ENCODE measurements at regions not wholly inside any gene's neighbourhood (a gene's known extent, or its start where the extent isn't known, plus 50 kb on each side); places are given as distances from the start of the nearest gene placed in this dataset.

DNA sequence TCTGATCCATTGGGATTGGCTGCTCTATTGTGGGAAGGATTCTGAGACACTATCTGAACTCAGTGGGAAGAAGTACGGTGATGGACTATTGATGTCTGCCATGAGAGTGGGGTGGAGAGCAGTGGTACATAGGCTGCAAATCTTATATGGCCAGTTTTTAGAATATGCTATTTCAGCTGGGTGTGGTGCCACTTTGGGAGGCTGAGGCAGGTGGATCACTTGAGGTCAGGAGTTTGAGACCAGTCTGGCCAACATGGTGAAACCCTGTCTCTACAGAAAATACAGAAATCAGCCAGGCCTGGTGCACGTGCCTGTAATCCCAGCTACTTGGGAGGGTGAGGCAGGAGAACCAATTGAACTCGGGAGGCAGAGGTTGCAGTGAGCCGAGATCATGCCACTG lies 505.9 kb downstream of the MED13L start:
- H4K12ac ChIP-seq (ENCODE audit: low read depth, low read length) = no peak overlapping the region
- H3K79me1 ChIP-seq (ENCODE audit: low read length) = no peaks in the 10 kb centered on the region
- no peak overlapping the region for H2BK12ac ChIP-seq (ENCODE audit: low read length)
- H2AK5ac ChIP-seq (ENCODE audit: low read length) = no peak overlapping the region
- H3K4ac ChIP-seq (ENCODE audit: low read depth, low read length) = no peak overlapping the region
- H4K91ac ChIP-seq (ENCODE audit: low read depth, low read length) = no peak overlapping the region
- H3K18ac ChIP-seq (ENCODE audit: low read length) = no peak overlapping the region
- H2BK5ac ChIP-seq (ENCODE audit: low read depth, low read length, poor library complexity) = no peak overlapping the region
- no CpG with 5 or more reads among the region's 4 CpGs for WGBS (ENCODE audit: extremely low coverage, insufficient coverage, insufficient read length)
- no peak overlapping the region for H3K4me2 ChIP-seq (ENCODE audit: low read length)
- H3K14ac ChIP-seq (ENCODE audit: low read length) = no peak overlapping the region
- no peak overlapping the region for H2AFZ ChIP-seq (ENCODE audit: insufficient read depth, low read length, poor library complexity)
- peaks cover 0 to 3% of the 10 kb centered on the region in 2 experiments for H3K4me1 ChIP-seq (ENCODE audit: control insufficient read depth in 1 of 2, insufficient read depth in 2 of 2, low read length in 2 of 2)
- H3K79me2 ChIP-seq (ENCODE audit: control insufficient read depth, insufficient read depth, low read length, poor library complexity) = no peaks in the 10 kb centered on the region
- H3K4me3 ChIP-seq (ENCODE audit: low read depth, low read length) = no peak overlapping the region
- no peak overlapping the region for H2BK120ac ChIP-seq (ENCODE audit: insufficient read depth, low read length, poor library complexity)
- DNase-seq = no peak
- no peak overlapping the region for H4K8ac ChIP-seq (ENCODE audit: low read depth, low read length)
- H3K36me3 ChIP-seq (ENCODE audit: control insufficient read depth in 1 of 2, insufficient read depth in 2 of 2, low read length in 2 of 2) = no peaks in the 10 kb centered on the region
- H3K23ac ChIP-seq (ENCODE audit: low read length) = no peak overlapping the region
- H3K9me3 ChIP-seq (ENCODE audit: insufficient read depth, low read depth, low read length) = no peaks in the 10 kb centered on the region
- H3K27me3 ChIP-seq (ENCODE audit: insufficient read depth, low read length) = no peaks in the 10 kb centered on the region
- H3K27ac ChIP-seq (ENCODE audit: low read depth, low read length) = no peak overlapping the region
- no peak overlapping the region for H3K9ac ChIP-seq (ENCODE audit: low read length)

GRCh38 chr12:115771065-115771464 lies 506.4 kb downstream of the MED13L start:
- Histone ChIP-seq H2BK5ac (ENCODE audit: low read depth, low read length, poor library complexity) (no peak overlapping the region), H2BK120ac (ENCODE audit: insufficient read depth, low read length, poor library complexity) (no peak overlapping the region), H3K4me2 (ENCODE audit: low read length) (no peak overlapping the region), H4K12ac (ENCODE audit: low read depth, low read length) (no peak overlapping the region), H3K9ac (ENCODE audit: low read length) (no peak overlapping the region), H3K27me3 (ENCODE audit: insufficient read depth, low read length) (no peaks in the 10 kb centered on the region), H3K4me1 (ENCODE audit: control insufficient read depth in 1 of 2, insufficient read depth in 2 of 2, low read length in 2 of 2) (peaks cover 0 to 3% of the 10 kb centered on the region in 2 experiments), H3K18ac (ENCODE audit: low read length) (no peak overlapping the region), H3K9me3 (ENCODE audit: insufficient read depth, low read depth, low read length) (no peaks in the 10 kb centered on the region), H3K23ac (ENCODE audit: low read length) (no peak overlapping the region), H3K79me2 (ENCODE audit: control insufficient read depth, insufficient read depth, low read length, poor library complexity) (no peaks in the 10 kb centered on the region), H2AFZ (ENCODE audit: insufficient read depth, low read length, poor library complexity) (no peak overlapping the region), H3K79me1 (ENCODE audit: low read length) (no peaks in the 10 kb centered on the region), H3K4ac (ENCODE audit: low read depth, low read length) (no peak overlapping the region), H3K36me3 (ENCODE audit: control insufficient read depth in 1 of 2, insufficient read depth in 2 of 2, low read length in 2 of 2) (no peaks in the 10 kb centered on the region), H4K91ac (ENCODE audit: low read depth, low read length) (no peak overlapping the region), H4K8ac (ENCODE audit: low read depth, low read length) (no peak overlapping the region), H3K4me3 (ENCODE audit: low read depth, low read length) (no peak overlapping the region), H2AK5ac (ENCODE audit: low read length) (no peak overlapping the region), H2BK12ac (ENCODE audit: low read length) (no peak overlapping the region), H3K14ac (ENCODE audit: low read length) (no peak overlapping the region), H3K27ac (ENCODE audit: low read depth, low read length) (no peak overlapping the region)
- DNase-seq = no peak
- WGBS (ENCODE audit: extremely low coverage, insufficient coverage, insufficient read length) = no CpG with 5 or more reads among the region's 2 CpGs

DNA sequence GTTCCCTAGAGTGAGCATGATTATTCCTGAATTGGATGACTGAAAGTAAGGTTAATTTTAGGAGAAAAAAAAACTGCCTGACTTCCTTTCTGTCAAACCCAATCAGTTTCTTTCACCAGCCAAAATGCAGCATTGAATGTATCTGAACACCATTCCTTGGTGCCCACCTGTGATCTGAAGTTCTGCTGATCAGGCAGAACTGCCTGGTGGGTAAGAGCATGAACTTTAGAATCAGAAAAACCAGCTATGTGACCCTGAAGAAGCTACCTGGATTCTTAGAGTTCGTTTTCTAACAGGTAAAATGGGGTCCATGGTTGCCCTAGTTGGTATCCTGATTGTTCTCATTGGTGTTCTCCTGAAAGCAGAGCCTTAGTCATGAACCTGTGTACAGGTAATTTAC lies 506.9 kb downstream of the MED13L start:
- H2AK5ac ChIP-seq (ENCODE audit: low read length) = no peak overlapping the region
- H3K9me3 ChIP-seq (ENCODE audit: insufficient read depth, low read depth, low read length) = no peaks in the 10 kb centered on the region
- H2BK5ac ChIP-seq (ENCODE audit: low read depth, low read length, poor library complexity) = no peak overlapping the region
- WGBS (ENCODE audit: extremely low coverage, insufficient coverage, insufficient read length) = no CpG with 5 or more reads among the region's 1 CpG
- H3K4ac ChIP-seq (ENCODE audit: low read depth, low read length) = no peak overlapping the region
- no peak overlapping the region for H3K27ac ChIP-seq (ENCODE audit: low read depth, low read length)
- H3K4me2 ChIP-seq (ENCODE audit: low read length) = no peak overlapping the region
- no peaks in the 10 kb centered on the region for H3K36me3 ChIP-seq (ENCODE audit: control insufficient read depth in 1 of 2, insufficient read depth in 2 of 2, low read length in 2 of 2)
- no peak for DNase-seq
- H4K8ac ChIP-seq (ENCODE audit: low read depth, low read length) = no peak overlapping the region
- no peak overlapping the region for H3K23ac ChIP-seq (ENCODE audit: low read length)
- no peak overlapping the region for H2BK120ac ChIP-seq (ENCODE audit: insufficient read depth, low read length, poor library complexity)
- H3K79me1 ChIP-seq (ENCODE audit: low read length) = no peaks in the 10 kb centered on the region
- H2AFZ ChIP-seq (ENCODE audit: insufficient read depth, low read length, poor library complexity) = no peak overlapping the region
- no peak overlapping the region for H4K91ac ChIP-seq (ENCODE audit: low read depth, low read length)
- no peak overlapping the region for H3K18ac ChIP-seq (ENCODE audit: low read length)
- no peaks in the 10 kb centered on the region for H3K27me3 ChIP-seq (ENCODE audit: insufficient read depth, low read length)
- no peak overlapping the region for H4K12ac ChIP-seq (ENCODE audit: low read depth, low read length)
- no peaks in the 10 kb centered on the region for H3K79me2 ChIP-seq (ENCODE audit: control insufficient read depth, insufficient read depth, low read length, poor library complexity)
- no peak overlapping the region for H2BK12ac ChIP-seq (ENCODE audit: low read length)
- no peak overlapping the region for H3K9ac ChIP-seq (ENCODE audit: low read length)
- no peak overlapping the region for H3K14ac ChIP-seq (ENCODE audit: low read length)
- H3K4me3 ChIP-seq (ENCODE audit: low read depth, low read length) = no peak overlapping the region
- peaks cover 0 to 3% of the 10 kb centered on the region in 2 experiments for H3K4me1 ChIP-seq (ENCODE audit: control insufficient read depth in 1 of 2, insufficient read depth in 2 of 2, low read length in 2 of 2)

DNA sequence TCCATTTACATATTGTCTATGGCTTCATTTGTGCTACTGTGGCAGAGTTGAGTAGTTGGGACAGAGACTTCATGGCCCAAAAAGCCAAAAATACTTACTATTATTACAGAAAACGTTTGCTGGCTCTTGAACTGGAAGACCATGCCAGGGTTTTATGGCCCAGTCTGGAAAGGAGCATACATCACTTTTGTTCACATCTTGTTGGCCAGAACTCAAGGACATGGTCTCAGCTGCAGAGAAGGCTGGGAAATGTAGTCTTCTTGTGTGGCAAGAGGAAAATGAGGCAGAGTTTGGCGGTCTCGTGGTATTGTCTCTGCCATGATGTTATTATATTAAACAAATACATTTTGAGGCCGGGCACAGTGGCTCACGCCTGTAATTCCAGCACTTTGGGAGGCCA lies 509.6 kb downstream of the MED13L start:
- Histone ChIP-seq H4K8ac (ENCODE audit: low read depth, low read length) (no peak overlapping the region), H2AFZ (ENCODE audit: insufficient read depth, low read length, poor library complexity) (no peak overlapping the region), H4K12ac (ENCODE audit: low read depth, low read length) (no peak overlapping the region), H3K36me3 (ENCODE audit: control insufficient read depth in 1 of 2, insufficient read depth in 2 of 2, low read length in 2 of 2) (no peaks in the 10 kb centered on the region), H4K91ac (ENCODE audit: low read depth, low read length) (no peak overlapping the region), H3K4me1 (ENCODE audit: control insufficient read depth in 1 of 2, insufficient read depth in 2 of 2, low read length in 2 of 2) (peaks cover 2 to 6% of the 10 kb centered on the region in 2 experiments), H3K14ac (ENCODE audit: low read length) (no peak overlapping the region), H3K27ac (ENCODE audit: low read depth, low read length) (no peak overlapping the region), H3K27me3 (ENCODE audit: insufficient read depth, low read length) (no peaks in the 10 kb centered on the region), H2BK5ac (ENCODE audit: low read depth, low read length, poor library complexity) (no peak overlapping the region), H2BK12ac (ENCODE audit: low read length) (no peak overlapping the region), H2AK5ac (ENCODE audit: low read length) (no peak overlapping the region), H3K9ac (ENCODE audit: low read length) (no peak overlapping the region), H3K23ac (ENCODE audit: low read length) (no peak overlapping the region), H3K79me2 (ENCODE audit: control insufficient read depth, insufficient read depth, low read length, poor library complexity) (no peaks in the 10 kb centered on the region), H3K79me1 (ENCODE audit: low read length) (peaks cover 3% of the 10 kb centered on the region), H3K4me3 (ENCODE audit: low read depth, low read length) (no peak overlapping the region), H2BK120ac (ENCODE audit: insufficient read depth, low read length, poor library complexity) (no peak overlapping the region), H3K4ac (ENCODE audit: low read depth, low read length) (no peak overlapping the region), H3K9me3 (ENCODE audit: insufficient read depth, low read depth, low read length) (no peaks in the 10 kb centered on the region), H3K4me2 (ENCODE audit: low read length) (no peak overlapping the region), H3K18ac (ENCODE audit: low read length) (no peak overlapping the region)
- DNase-seq = no peak
- no CpG with 5 or more reads among the region's 5 CpGs for WGBS (ENCODE audit: extremely low coverage, insufficient coverage, insufficient read length)

Data from trophoblast cell (in vitro differentiated cells and primary cell).